HG03571 (cell line): ENCODE measurements at regions not wholly inside any gene's neighbourhood (a gene's known extent, or its start where the extent isn't known, plus 50 kb on each side); places are given as distances from the start of the nearest gene placed in this dataset.

Source experiments
- ATAC-seq: cut with Tn5 transposase; IDR thresholded peaks from one replicate; pipeline ENCODE4 v1.9.1; 2021; ENCODE audit not compliant: unreplicated experiment

GRCh38 chr2:217152831-217153230 is 293.0 kb upstream of the TNP1 start:
- no peak for ATAC-seq

DNA sequence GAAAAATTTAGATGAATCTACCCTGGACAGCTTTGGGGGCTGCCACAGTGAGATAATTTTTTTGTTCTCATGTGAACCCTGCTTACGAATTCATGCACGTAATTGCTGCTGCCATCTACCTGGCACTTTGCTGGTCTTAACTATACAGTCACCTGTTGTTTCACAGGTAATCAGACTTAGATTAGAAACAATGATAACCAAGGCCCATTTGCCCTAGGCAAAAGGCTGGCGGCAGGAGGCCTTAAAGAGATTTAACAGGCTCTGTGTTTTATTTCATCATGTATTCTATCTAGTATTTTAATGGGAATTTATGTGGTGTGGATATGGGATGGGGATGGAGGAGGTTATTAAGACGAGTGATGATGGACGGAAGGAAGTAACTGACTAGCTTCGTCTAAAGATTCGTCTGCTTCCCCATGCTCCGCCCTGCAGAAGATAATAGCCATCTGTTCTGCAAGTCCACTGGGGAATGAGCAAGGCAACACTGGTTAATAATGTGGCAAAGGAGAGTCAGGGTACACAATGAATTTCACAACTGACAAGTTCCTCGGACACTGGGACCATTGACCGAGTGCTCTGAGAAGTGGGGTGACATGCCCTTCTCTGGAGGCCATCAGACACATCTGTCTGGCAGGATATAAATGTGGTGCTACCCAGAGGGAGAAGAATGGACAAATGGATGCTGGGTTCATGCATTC is 291.8 kb upstream of the TNP1 start:
- no peak for ATAC-seq

- ATAC-seq, result no peak
Measured at GRCh38 chr2:217150236-217150635, 290.4 kb upstream of the TNP1 start.

DNA sequence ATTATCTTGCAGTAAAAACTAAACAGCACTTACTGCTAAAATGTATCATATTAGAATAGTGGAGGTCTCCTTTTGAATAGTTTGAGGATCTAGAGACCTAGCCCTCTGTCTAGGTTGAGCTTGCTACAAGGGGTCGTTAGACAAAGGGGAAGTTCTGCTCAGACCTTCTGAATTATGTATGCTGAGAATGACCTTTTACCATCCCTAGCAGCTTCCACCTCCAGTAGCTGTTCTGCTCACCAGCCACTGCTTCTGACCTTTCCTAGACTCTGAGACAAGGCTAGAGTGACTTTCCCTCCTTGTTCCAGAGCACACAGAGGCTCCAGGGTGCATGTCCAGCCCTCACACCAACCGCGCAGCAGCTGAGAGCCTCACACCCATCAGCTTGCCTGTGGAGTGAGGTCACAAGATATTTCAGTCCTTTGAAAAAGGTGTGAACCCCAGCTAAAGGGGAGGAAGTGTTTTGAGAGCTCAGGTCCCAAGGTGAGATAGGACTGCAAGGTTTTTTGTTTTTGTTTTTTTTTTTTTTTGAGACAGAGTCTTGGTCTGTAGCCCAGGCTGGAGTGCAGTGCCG is 289.3 kb upstream of the TNP1 start:
- ATAC-seq, result no peak

- ATAC-seq, result no peak
Measured at GRCh38 chr2:217147818-217148217, 288.0 kb upstream of the TNP1 start.

GRCh38 chr2:217146956-217147355 is 287.1 kb upstream of the TNP1 start:
- ATAC-seq, result no peak

GRCh38 chr2:217142649-217143266 is 282.9 kb upstream of the TNP1 start:
- ATAC-seq, result no peak

- ATAC-seq, result no peak
Measured at GRCh38 chr2:217138284-217138683, 278.4 kb upstream of the TNP1 start.

- ATAC-seq, result no peak
Measured at GRCh38 chr2:217127744-217128143, 267.9 kb upstream of the TNP1 start.

DNA sequence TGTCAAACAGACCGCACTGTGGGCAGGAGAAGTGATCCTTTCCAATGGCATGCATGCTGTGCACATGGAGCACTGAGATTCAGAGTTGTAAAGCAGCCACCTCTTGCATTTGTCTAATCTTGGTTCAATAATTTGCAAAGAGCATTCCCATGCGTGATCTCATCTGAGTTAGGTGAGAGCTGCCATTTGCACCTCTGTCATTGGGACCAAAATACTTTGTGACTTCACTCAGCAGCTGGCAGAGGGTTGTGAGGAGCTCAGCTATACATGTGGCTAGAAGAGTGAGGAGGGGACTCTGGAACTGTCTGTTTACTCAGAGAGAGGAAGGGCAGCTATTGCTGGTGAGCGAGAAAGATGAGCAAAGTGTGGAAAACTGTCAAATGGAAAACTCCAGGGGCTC is 265.1 kb upstream of the TNP1 start:
- ATAC-seq, result no peak

DNA sequence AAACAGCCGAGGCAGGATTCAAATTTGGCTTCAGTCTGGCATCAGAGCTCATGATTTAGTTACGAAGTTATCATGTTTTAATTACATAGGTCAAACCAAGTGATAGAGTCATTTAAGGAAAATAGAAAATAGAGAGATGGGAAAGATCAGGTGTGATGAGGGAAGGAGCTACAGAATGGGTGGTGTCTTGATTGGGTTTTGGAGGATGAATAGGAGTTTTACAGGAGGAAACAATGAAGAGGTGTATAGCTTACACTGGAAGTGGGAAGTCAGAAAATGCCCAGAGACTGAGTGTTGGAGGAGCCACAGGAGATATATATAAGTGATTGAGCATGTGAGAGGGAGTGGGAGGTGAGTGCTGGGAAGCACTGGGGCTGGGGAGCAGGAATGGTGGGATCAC is 264.2 kb upstream of the TNP1 start:
- no peak for ATAC-seq

GRCh38 chr2:217121565-217121964 is 261.7 kb upstream of the TNP1 start:
- ATAC-seq, result no peak

- ATAC-seq, result no peak
Measured at GRCh38 chr2:217120429-217120828, 260.6 kb upstream of the TNP1 start.

GRCh38 chr2:217118559-217119284 is 258.9 kb upstream of the TNP1 start:
- no peak for ATAC-seq

GRCh38 chr2:217117523-217117922 is 257.7 kb upstream of the TNP1 start:
- ATAC-seq, result no peak

- no peak for ATAC-seq
Measured at GRCh38 chr2:217116610-217117009, 256.7 kb upstream of the TNP1 start.

- no peak for ATAC-seq
Measured at GRCh38 chr2:217114117-217114516, 254.3 kb upstream of the TNP1 start.

DNA sequence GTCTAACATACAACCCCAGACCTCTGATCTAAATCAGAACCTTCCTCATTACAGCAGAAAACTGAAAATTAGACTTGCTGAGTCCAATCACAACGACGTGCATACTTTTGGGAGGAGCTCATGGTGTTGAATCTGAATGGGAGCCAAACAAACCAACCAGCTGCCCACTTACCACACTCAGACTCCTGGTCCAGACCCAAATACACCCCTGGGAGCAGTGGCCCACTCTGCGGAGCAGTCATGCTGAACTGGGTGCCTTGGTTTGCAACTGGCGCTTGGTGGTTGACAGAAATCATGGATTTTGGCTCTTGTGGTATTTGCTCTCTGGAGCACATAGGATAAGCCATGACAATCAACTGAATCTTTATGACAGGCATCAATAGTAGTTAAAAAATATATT is 253.6 kb upstream of the TNP1 start:
- ATAC-seq, result no peak

GRCh38 chr2:217110550-217110949 is 250.7 kb upstream of the TNP1 start:
- no peak for ATAC-seq

DNA sequence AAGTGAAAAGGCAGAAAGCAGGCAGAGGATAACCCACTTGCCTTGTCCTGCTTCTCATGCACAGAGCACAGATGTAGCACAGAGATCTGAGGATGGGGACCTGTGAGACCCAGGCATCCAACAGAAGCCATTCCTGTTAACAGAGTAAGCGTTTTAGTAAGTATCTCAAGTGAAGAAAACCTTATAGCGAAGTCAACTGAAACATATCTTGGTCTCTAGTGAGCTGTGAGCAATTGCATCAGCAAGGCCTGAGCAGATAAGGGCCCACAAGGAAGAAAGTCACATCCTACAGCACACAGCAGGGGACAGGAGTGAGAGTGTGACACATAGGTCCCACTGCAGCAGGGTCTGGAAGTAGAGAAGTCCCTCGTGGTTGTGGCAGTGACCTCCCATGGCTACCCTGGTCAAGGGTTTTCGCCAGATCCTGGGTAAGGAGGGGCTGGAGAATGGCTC is 248.7 kb upstream of the TNP1 start:
- ATAC-seq, result no peak

- no peak for ATAC-seq
Measured at GRCh38 chr2:217108086-217108485, 248.2 kb upstream of the TNP1 start.

DNA sequence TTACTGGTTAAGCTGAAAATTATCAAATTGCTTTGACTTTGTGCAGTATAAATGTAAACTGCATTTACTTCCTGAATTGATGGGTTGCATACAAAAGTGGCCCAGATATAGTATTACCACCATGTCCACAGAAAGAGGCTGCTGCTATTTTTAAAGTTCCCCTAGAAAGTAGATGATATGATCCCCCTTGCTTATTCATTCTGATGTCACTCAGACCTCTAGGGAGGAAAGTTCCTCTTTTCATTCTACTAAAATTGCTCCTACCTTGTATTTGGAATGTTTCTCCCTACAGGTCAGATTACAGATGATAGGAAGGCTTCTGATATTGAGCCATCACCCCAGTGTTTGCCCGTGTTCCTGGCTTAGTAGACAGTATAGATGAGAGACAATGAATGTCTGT is 247.6 kb upstream of the TNP1 start:
- no peak for ATAC-seq
